Breast epithelium (tissue), 4 donors: ENCODE measurements at regions not wholly inside any gene's neighbourhood (a gene's known extent, or its start where the extent isn't known, plus 50 kb on each side); places are given as distances from the start of the nearest gene placed in this dataset.
A peak's percentile ranks its signal among the peaks of the same experiment; 100 is the strongest.

Experiments
- DNase-seq, 2 donors: peaks; one replicate each; pipeline ENCODE4 v3.0.0-alpha.2; 2019; ENCODE audit warnings: low spot score in 2 of 2
- H3K27ac ChIP-seq, 2 donors: fragments of 200-600 bp; sonication (generic) in 1 of 2; one replicate each; pipeline ENCODE4 v1.5.1; 2016 to 2019; ENCODE audit warnings: mild to moderate bottlenecking in 1 of 2
- H3K27me3 ChIP-seq, 2 donors: fragments of 200-600 bp; sonication (generic) in 1 of 2; one replicate each; pipeline versions ENCODE4 v1.5.1 to v1.6.0; 2017 to 2019; ENCODE audit warnings: control low read depth in 1 of 2, mild to moderate bottlenecking in 1 of 2
- H3K36me3 ChIP-seq: fragments of 200-600 bp; one replicate; pipeline ENCODE4 v1.5.1; 2019
- H3K4me1 ChIP-seq, 2 donors: fragments of 200-600 bp; sonication (generic); one replicate each; pipeline ENCODE4 v1.5.1; 2016 to 2019; ENCODE audit warnings: control low read depth in 1 of 2
- H3K4me3 ChIP-seq, 3 donors: fragments of 200-600 bp; sonication (generic); 1 replicate in 2 of 3; 2 replicates in 1 of 3; pipeline ENCODE4 v1.5.1; 2016 to 2019; ENCODE audit warnings: mild to moderate bottlenecking in 3 of 3, moderate library complexity in 2 of 3
- H3K9me3 ChIP-seq, 2 donors: fragments of 200-600 bp; sonication (generic) in 1 of 2; one replicate each; pipeline ENCODE4 v1.5.1; 2016 to 2019; ENCODE audit warnings: control low read depth in 1 of 2
- CTCF ChIP-seq, 3 donors: fragments of 450-650 bp; IDR thresholded peaks; one replicate each; pipeline ENCODE4 v1.5.1; 2016 to 2017; ENCODE audit warnings: antibody characterized with exemption in 3 of 3, mild to moderate bottlenecking in 3 of 3, moderate library complexity in 3 of 3
- POLR2A ChIP-seq: fragments of 450-650 bp; IDR thresholded peaks from one replicate; pipeline ENCODE4 v1.6.1; 2016; ENCODE audit warnings: antibody characterized with exemption, mild to moderate bottlenecking, moderate library complexity
- POLR2AphosphoS5 ChIP-seq, 3 donors: sonication (generic); formaldehyde crosslinking; IDR thresholded peaks; one replicate each; pipeline ENCODE4 v1.6.1; 2017; ENCODE audit warnings: antibody characterized with exemption in 3 of 3
- intact Hi-C: fragments of 100-400 bp; cut with DNase I; formaldehyde crosslinking; loops from one replicate; pipeline ENCODE4 v1.15.1; 2023; ENCODE audit warnings: low total_unique reads

- no peak overlapping the region for H3K27ac ChIP-seq
- H3K9me3 ChIP-seq: no peaks in the 10 kb centered on the region
- DNase-seq: no peak
- no peak for TF ChIP-seq POLR2AphosphoS5 (IDR thresholded peaks at IDR 0.05)
- no peak for TF ChIP-seq POLR2A
- H3K4me3 ChIP-seq: no peak overlapping the region
- no peaks in the 10 kb centered on the region for H3K27me3 ChIP-seq
- H3K36me3 ChIP-seq: no peaks in the 10 kb centered on the region
- no peaks in the 10 kb centered on the region for H3K4me1 ChIP-seq
- intact Hi-C loops: no loop called here
Observed at GRCh38 chr2:8281950-8282857, 399.7 kb upstream of the ID2 start.

DNA sequence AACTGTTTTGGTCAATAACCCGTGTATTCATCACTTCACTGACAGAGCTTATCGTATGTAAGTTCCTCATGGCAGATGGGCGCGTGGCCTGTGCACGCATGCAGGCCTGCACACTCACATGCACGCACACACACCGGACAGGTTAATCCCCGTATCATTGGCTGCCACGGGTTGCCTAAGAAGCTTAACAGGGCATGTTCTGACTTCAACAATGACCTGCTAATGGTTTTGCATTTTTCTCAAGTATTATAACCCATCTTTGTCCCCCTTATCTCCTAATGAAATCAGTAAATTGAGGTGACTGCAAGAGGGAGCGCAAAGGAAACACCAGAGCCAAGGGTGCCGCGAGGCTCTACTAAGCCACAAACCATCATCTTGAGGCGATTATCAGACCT, 399.0 kb upstream of the ID2 start:
- no peak for DNase-seq
- H3K27me3 ChIP-seq: no peaks in the 10 kb centered on the region
- H3K36me3 ChIP-seq: no peaks in the 10 kb centered on the region
- intact Hi-C loops: no loop called here
- TF ChIP-seq POLR2A: no peak
- no peak for TF ChIP-seq CTCF (IDR thresholded peaks at IDR 0.05)
- TF ChIP-seq POLR2AphosphoS5 (IDR thresholded peaks at IDR 0.05): no peak
- no peak overlapping the region for H3K4me3 ChIP-seq
- H3K4me1 ChIP-seq: no peaks in the 10 kb centered on the region
- no peaks in the 10 kb centered on the region for H3K9me3 ChIP-seq
- no peak overlapping the region for H3K27ac ChIP-seq

GRCh38 chr2:8285081-8285480, 396.8 kb upstream of the ID2 start:
- intact Hi-C loops: no loop called here
- DNase-seq: no peak

GRCh38 chr2:8285898-8286297, 396.0 kb upstream of the ID2 start:
- Histone ChIP-seq H3K4me1 (no peaks in the 10 kb centered on the region), H3K27ac (no peak overlapping the region), H3K4me3 (no peak overlapping the region), H3K36me3 (no peaks in the 10 kb centered on the region), H3K9me3 (no peaks in the 10 kb centered on the region), H3K27me3 (no peaks in the 10 kb centered on the region)
- intact Hi-C loops: no loop called here
- no peak for DNase-seq
- TF ChIP-seq POLR2A (peak; percentile 4), POLR2AphosphoS5 (IDR thresholded peaks at IDR 0.05) (no peak)

More at GRCh38 chr2:8285081-8285480, 396.8 kb upstream of the ID2 start:
- H3K4me3 ChIP-seq: no peak overlapping the region
- TF ChIP-seq POLR2AphosphoS5 (IDR thresholded peaks at IDR 0.05) (no peak), CTCF (IDR thresholded peaks at IDR 0.05) (no peak)
- H3K4me1 ChIP-seq: no peaks in the 10 kb centered on the region
- no peaks in the 10 kb centered on the region for H3K9me3 ChIP-seq
- no peak overlapping the region for H3K27ac ChIP-seq
- no peaks in the 10 kb centered on the region for H3K36me3 ChIP-seq
- no peaks in the 10 kb centered on the region for H3K27me3 ChIP-seq

DNA sequence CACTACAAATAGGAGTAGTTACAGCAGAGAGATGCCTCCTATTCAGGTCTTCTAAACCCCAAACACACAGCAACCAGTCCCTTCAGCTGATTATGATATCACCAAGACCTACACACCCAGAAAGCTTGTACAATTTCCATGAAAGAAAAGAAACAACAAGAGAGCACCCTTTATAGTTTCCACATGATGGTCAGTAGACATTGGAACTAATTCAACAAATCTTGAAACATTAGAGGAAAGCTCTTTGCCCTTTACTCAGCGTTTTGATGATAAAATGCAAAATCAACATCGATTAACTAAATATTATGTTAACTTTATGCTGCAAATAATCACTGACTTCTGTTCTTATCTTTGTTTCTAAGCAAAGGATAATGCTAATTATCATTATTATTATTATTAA, 393.6 kb upstream of the ID2 start:
- intact Hi-C loops: no loop called here
- no peak for TF ChIP-seq CTCF (IDR thresholded peaks at IDR 0.05)
- TF ChIP-seq POLR2AphosphoS5 (IDR thresholded peaks at IDR 0.05): no peak
- TF ChIP-seq POLR2A: no peak
- Histone ChIP-seq H3K27me3 (no peaks in the 10 kb centered on the region), H3K4me1 (no peaks in the 10 kb centered on the region), H3K4me3 (no peak overlapping the region), H3K27ac (no peak overlapping the region), H3K36me3 (no peaks in the 10 kb centered on the region), H3K9me3 (no peaks in the 10 kb centered on the region)
- DNase-seq: no peak

DNA sequence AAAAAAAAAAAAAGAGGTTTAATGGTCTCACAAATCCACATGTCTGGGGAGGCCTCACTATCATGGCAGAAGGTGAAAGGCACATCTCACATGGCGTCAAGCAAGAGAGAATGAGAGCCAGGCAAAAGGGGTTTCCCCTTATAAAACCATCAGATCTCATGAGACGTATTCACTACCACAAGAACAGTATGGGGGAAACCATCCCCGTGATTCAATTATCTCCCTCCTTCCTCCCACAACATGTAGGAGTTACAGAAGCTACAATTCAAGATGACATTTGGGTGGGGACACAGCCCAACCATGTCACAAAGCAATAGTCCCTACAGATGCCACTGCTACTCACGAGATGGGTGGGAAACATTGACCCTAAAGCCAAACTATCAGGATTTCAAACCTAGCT, 392.7 kb upstream of the ID2 start:
- H3K36me3 ChIP-seq: no peaks in the 10 kb centered on the region
- H3K4me3 ChIP-seq: no peak overlapping the region
- no peaks in the 10 kb centered on the region for H3K27me3 ChIP-seq
- intact Hi-C loops: no loop called here
- TF ChIP-seq POLR2A: no peak
- no peak for TF ChIP-seq POLR2AphosphoS5 (IDR thresholded peaks at IDR 0.05)
- TF ChIP-seq CTCF (IDR thresholded peaks at IDR 0.05): no peak
- no peaks in the 10 kb centered on the region for H3K9me3 ChIP-seq
- H3K4me1 ChIP-seq: no peaks in the 10 kb centered on the region
- H3K27ac ChIP-seq: no peak overlapping the region
- no peak for DNase-seq
